ENCODE measurements at regions not wholly inside any gene's neighbourhood (a gene's known extent, or its start where the extent isn't known, plus 50 kb on each side); places are given as distances from the start of the nearest gene placed in this dataset.
A peak's percentile ranks its signal among the peaks of the same experiment; 100 is the strongest.
"Not testable (repeated sequence)": the region's sequence is repeated elsewhere in the genome, so short reads cannot be mapped to it uniquely, and the experiment has no call there.

- no CpG with 5 or more reads among the region's 1 CpG for WGBS (ENCODE audit: insufficient coverage)
- Histone ChIP-seq H3K4me1 (ENCODE audit: control insufficient read depth, insufficient read depth, low read length) (no peaks in the 10 kb centered on the region), H3K27ac (ENCODE audit: low read depth, low read length) (no peak overlapping the region), H3K27me3 (ENCODE audit: control insufficient read depth, insufficient read depth, low read length) (no peaks in the 10 kb centered on the region), H3K9me3 (ENCODE audit: control insufficient read depth, insufficient read depth, low read length) (no peaks in the 10 kb centered on the region), H3K36me3 (ENCODE audit: control insufficient read depth, insufficient read depth, low read length) (no peaks in the 10 kb centered on the region), H3K4me3 (ENCODE audit: low read depth, low read length) (no peak overlapping the region)
- no peak for DNase-seq (ENCODE audit: low read depth in 4 of 6, low spot score in 6 of 6)
Measured at GRCh38 chr12:25882266-25882665, 76.2 kb upstream of the RASSF8 start.

GRCh38 chr12:25883026-25883916 is 75.2 kb upstream of the RASSF8 start:
- Histone ChIP-seq H3K9me3 (ENCODE audit: control insufficient read depth, insufficient read depth, low read length) (no peaks in the 10 kb centered on the region), H3K27ac (ENCODE audit: low read depth, low read length) (no peak overlapping the region), H3K4me1 (ENCODE audit: control insufficient read depth, insufficient read depth, low read length) (no peaks in the 10 kb centered on the region), H3K36me3 (ENCODE audit: control insufficient read depth, insufficient read depth, low read length) (no peaks in the 10 kb centered on the region), H3K27me3 (ENCODE audit: control insufficient read depth, insufficient read depth, low read length) (no peaks in the 10 kb centered on the region), H3K4me3 (ENCODE audit: low read depth, low read length) (no peak overlapping the region)
- no peak for DNase-seq (ENCODE audit: low read depth in 4 of 6, low spot score in 6 of 6)
- 90% methylated on average over 2 of the region's 10 CpGs for WGBS (ENCODE audit: insufficient coverage)

DNA sequence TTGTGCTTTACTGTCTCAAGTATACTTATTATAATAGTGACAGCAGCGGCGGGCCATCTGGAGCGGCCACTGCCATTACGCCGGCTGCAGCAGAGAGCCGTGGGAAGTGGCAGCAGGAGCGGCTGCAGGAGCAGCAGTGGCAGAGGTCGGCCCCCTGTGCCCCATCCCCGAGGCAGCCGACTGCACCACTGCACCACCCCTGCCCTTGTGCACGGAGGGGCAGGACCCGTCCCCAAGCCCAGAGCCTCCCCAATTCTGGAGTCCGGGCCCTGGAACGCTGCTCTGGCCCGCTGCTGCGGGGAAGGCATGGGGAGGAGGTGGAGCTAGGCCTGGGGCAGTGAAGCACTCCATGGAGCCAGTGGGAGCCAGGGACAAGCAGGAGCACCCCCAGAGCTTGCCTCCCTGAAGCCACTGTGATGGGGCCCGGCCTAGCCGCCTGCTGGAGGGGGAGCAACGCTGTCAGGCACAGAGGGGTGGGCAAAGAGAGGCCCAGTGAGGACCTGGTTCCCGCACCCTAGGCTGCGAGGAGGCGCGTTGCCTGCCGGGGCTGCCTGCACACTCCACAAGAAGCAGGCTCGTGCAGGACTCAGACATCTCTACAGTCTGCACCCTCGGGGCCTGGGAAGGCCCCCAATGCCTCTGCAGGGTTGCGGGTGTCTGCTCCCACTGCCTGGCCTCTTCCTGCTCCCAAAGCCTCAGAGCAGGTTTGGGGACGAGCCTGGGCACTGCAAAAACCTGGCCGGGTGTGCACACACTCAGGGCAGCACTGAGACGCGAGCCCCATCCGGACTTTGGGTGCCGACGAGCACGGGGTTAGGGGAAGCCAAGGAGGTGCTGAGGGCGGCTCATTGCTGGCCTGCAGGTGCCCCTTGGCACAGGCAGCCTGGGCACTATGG is 74.2 kb upstream of the RASSF8 start:
- H3K27ac ChIP-seq (ENCODE audit: low read depth, low read length): no peak overlapping the region
- H3K36me3 ChIP-seq (ENCODE audit: control insufficient read depth, insufficient read depth, low read length): no peaks in the 10 kb centered on the region
- no peaks in the 10 kb centered on the region for H3K4me1 ChIP-seq (ENCODE audit: control insufficient read depth, insufficient read depth, low read length)
- no peaks in the 10 kb centered on the region for H3K27me3 ChIP-seq (ENCODE audit: control insufficient read depth, insufficient read depth, low read length)
- WGBS (ENCODE audit: insufficient coverage): 96% methylated on average over 33 of the region's 36 CpGs
- DNase-seq (ENCODE audit: low read depth in 4 of 6, low spot score in 6 of 6): no peak
- no peaks in the 10 kb centered on the region for H3K9me3 ChIP-seq (ENCODE audit: control insufficient read depth, insufficient read depth, low read length)
- no peak overlapping the region for H3K4me3 ChIP-seq (ENCODE audit: low read depth, low read length)

- no peaks in the 10 kb centered on the region for H3K27me3 ChIP-seq (ENCODE audit: control insufficient read depth, insufficient read depth, low read length)
- no peak overlapping the region for H3K27ac ChIP-seq (ENCODE audit: low read depth, low read length)
- no peak for DNase-seq (ENCODE audit: low read depth in 4 of 6, low spot score in 6 of 6)
- no peaks in the 10 kb centered on the region for H3K9me3 ChIP-seq (ENCODE audit: control insufficient read depth, insufficient read depth, low read length)
- H3K4me3 ChIP-seq (ENCODE audit: low read depth, low read length): no peak overlapping the region
- 94% methylated on average over 8 of the region's 9 CpGs for WGBS (ENCODE audit: insufficient coverage)
- no peaks in the 10 kb centered on the region for H3K36me3 ChIP-seq (ENCODE audit: control insufficient read depth, insufficient read depth, low read length)
- H3K4me1 ChIP-seq (ENCODE audit: control insufficient read depth, insufficient read depth, low read length): no peaks in the 10 kb centered on the region
Measured at GRCh38 chr12:25884920-25885234, 73.6 kb upstream of the RASSF8 start.

DNA sequence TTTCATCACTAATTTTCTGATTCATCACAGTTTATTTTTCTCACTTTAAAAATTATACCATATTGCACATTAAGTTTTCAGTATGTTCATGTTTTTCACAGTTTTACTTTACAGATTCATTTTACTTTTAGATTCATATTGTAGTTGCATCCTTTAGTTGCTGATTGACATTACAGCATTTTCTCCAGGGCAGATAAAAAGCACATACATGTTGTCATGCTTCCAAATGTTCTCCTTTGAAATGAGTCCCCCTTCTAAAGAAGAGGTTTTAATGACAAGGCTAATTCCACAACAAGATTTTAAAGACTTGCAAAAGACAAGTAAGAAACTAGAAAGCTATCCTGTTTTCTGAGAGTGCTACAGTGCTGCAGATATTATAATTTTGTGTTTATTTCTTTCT is 72.1 kb upstream of the RASSF8 start:
- DNase-seq (ENCODE audit: low read depth in 4 of 6, low spot score in 6 of 6): peak in 1 of 6 donors; percentile 53
- H3K36me3 ChIP-seq (ENCODE audit: control insufficient read depth, insufficient read depth, low read length): no peaks in the 10 kb centered on the region
- H3K4me3 ChIP-seq (ENCODE audit: low read depth, low read length): no peak overlapping the region
- no peaks in the 10 kb centered on the region for H3K9me3 ChIP-seq (ENCODE audit: control insufficient read depth, insufficient read depth, low read length)
- no peak overlapping the region for H3K27ac ChIP-seq (ENCODE audit: low read depth, low read length)
- H3K4me1 ChIP-seq (ENCODE audit: control insufficient read depth, insufficient read depth, low read length): no peaks in the 10 kb centered on the region
- H3K27me3 ChIP-seq (ENCODE audit: control insufficient read depth, insufficient read depth, low read length): no peaks in the 10 kb centered on the region

- no peaks in the 10 kb centered on the region for H3K9me3 ChIP-seq (ENCODE audit: control insufficient read depth, insufficient read depth, low read length)
- no peaks in the 10 kb centered on the region for H3K27me3 ChIP-seq (ENCODE audit: control insufficient read depth, insufficient read depth, low read length)
- H3K4me1 ChIP-seq (ENCODE audit: control insufficient read depth, insufficient read depth, low read length): no peaks in the 10 kb centered on the region
- 40% methylated on average over 1 of the region's 3 CpGs for WGBS (ENCODE audit: insufficient coverage)
- DNase-seq (ENCODE audit: low read depth in 4 of 6, low spot score in 6 of 6): no peak
- no peak overlapping the region for H3K27ac ChIP-seq (ENCODE audit: low read depth, low read length)
- H3K36me3 ChIP-seq (ENCODE audit: control insufficient read depth, insufficient read depth, low read length): no peaks in the 10 kb centered on the region
- no peak overlapping the region for H3K4me3 ChIP-seq (ENCODE audit: low read depth, low read length)
Measured at GRCh38 chr12:25887367-25887766, 71.1 kb upstream of the RASSF8 start.

DNA sequence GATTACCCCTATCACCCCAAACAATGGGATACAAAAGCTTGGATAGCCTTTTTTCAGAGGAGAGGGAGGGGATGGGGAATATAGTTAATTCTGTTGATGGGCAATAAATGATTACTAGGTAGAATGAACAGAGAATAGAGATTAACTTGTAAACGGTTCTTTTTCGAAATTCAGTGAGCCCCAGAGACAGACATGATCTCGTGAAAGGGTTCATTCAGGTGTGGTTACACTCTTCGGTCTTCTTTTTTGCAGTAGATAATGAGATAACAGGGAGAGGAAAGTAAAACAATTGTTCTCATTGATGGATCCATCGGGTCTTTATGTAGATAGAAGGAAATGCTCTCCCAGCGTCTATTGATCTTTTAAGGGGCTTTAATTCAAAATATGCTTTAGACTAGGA is 69.3 kb upstream of the RASSF8 start:
- WGBS (ENCODE audit: insufficient coverage): 39% methylated on average over 4 of the region's 6 CpGs
- no peaks in the 10 kb centered on the region for H3K27me3 ChIP-seq (ENCODE audit: control insufficient read depth, insufficient read depth, low read length)
- DNase-seq (ENCODE audit: low read depth in 4 of 6, low spot score in 6 of 6): no peak
- no peaks in the 10 kb centered on the region for H3K9me3 ChIP-seq (ENCODE audit: control insufficient read depth, insufficient read depth, low read length)
- no peak overlapping the region for H3K27ac ChIP-seq (ENCODE audit: low read depth, low read length)
- no peak overlapping the region for H3K4me3 ChIP-seq (ENCODE audit: low read depth, low read length)
- no peaks in the 10 kb centered on the region for H3K36me3 ChIP-seq (ENCODE audit: control insufficient read depth, insufficient read depth, low read length)
- no peaks in the 10 kb centered on the region for H3K4me1 ChIP-seq (ENCODE audit: control insufficient read depth, insufficient read depth, low read length)

DNA sequence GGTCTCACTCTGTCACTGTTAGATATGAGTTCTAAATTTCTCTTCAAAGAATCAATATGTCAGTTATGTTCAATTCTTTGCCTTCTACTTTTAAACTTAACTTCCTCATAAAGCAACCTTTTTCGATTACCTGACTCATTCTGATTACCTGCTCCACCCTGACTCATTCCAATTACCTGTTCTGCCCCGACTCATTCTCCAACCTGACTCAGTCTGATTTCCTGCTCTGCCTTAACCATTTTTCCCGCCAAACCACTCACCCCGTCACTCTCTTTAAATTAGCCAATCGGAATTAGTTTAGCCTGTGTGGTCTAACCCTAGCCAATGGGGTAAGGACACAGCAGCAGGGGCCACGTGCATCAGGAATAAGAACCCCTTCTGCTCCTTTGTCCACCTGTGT is 67.4 kb upstream of the RASSF8 start:
- not testable (repeated sequence) for H3K9me3 ChIP-seq (ENCODE audit: control insufficient read depth, insufficient read depth, low read length); H3K27me3 ChIP-seq (ENCODE audit: control insufficient read depth, insufficient read depth, low read length); DNase-seq (ENCODE audit: low read depth in 4 of 6, low spot score in 6 of 6); H3K36me3 ChIP-seq (ENCODE audit: control insufficient read depth, insufficient read depth, low read length); H3K4me1 ChIP-seq (ENCODE audit: control insufficient read depth, insufficient read depth, low read length); H3K4me3 ChIP-seq (ENCODE audit: low read depth, low read length); H3K27ac ChIP-seq (ENCODE audit: low read depth, low read length)
- 95% methylated on average over 5 of the region's 6 CpGs for WGBS (ENCODE audit: insufficient coverage)

- Histone ChIP-seq H3K9me3 (ENCODE audit: control insufficient read depth, insufficient read depth, low read length) (peaks cover 3% of the 10 kb centered on the region), H3K4me3 (ENCODE audit: low read depth, low read length) (no peak overlapping the region), H3K4me1 (ENCODE audit: control insufficient read depth, insufficient read depth, low read length) (no peaks in the 10 kb centered on the region), H3K27me3 (ENCODE audit: control insufficient read depth, insufficient read depth, low read length) (no peaks in the 10 kb centered on the region), H3K36me3 (ENCODE audit: control insufficient read depth, insufficient read depth, low read length) (no peaks in the 10 kb centered on the region), H3K27ac (ENCODE audit: low read depth, low read length) (no peak overlapping the region)
- 76% methylated on average over 3 of the region's 3 CpGs for WGBS (ENCODE audit: insufficient coverage)
- DNase-seq (ENCODE audit: low read depth in 4 of 6, low spot score in 6 of 6): peak in 1 of 6 donors; percentile 34
Measured at GRCh38 chr12:25894759-25895158, 63.7 kb upstream of the RASSF8 start.

GRCh38 chr12:25896981-25897380 is 61.5 kb upstream of the RASSF8 start:
- no peak for DNase-seq (ENCODE audit: low read depth in 4 of 6, low spot score in 6 of 6)
- 79% methylated on average over 2 of the region's 2 CpGs for WGBS (ENCODE audit: insufficient coverage)
- Histone ChIP-seq H3K4me3 (ENCODE audit: low read depth, low read length) (no peak overlapping the region), H3K4me1 (ENCODE audit: control insufficient read depth, insufficient read depth, low read length) (no peaks in the 10 kb centered on the region), H3K9me3 (ENCODE audit: control insufficient read depth, insufficient read depth, low read length) (peaks cover 3% of the 10 kb centered on the region), H3K27ac (ENCODE audit: low read depth, low read length) (no peak overlapping the region), H3K36me3 (ENCODE audit: control insufficient read depth, insufficient read depth, low read length) (no peaks in the 10 kb centered on the region), H3K27me3 (ENCODE audit: control insufficient read depth, insufficient read depth, low read length) (no peaks in the 10 kb centered on the region)
